ENCODE measurements at regions not wholly inside any gene's neighbourhood (a gene's known extent, or its start where the extent isn't known, plus 50 kb on each side); places are given as distances from the start of the nearest gene placed in this dataset.

DNA sequence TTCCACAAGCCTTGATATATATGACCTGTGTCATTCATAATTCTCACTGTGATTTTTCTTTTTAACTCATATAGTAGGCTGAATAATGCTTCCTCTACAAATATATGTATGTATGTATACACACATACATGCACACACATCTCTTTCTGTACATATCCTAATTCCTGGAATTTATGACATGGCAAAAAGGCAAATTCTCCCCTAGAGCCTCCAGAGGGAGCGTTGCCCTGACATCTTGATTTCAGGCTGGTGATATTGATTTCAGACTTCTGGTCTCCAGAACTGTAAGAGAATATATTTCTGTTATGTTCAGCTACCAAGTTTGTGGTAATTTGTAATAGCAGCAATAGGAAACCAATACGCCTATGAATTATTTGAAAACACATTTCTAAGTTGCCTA lies 166.6 kb upstream of the GAS1 start:
- Histone ChIP-seq H3K79me1 (ENCODE audit: insufficient read depth, low read depth, low read length, poor library complexity, severe bottlenecking) (no peaks in the 10 kb centered on the region), H3K27ac (ENCODE audit: insufficient read length, low read depth, low read length) (no peak overlapping the region)
- no peak for DNase-seq

More for the DNA sequence above, 166.6 kb upstream of the GAS1 start:
- Mint-ChIP-seq H3K4me1 (no peaks in the 10 kb centered on the region), H3K9me3 (peaks cover 0 to 11% of the 10 kb centered on the region in 2 experiments; a peak in 4 of 5 replicates), H3K27ac (no peak overlapping the region), H3K4me3 (no peak overlapping the region), H3K27me3 (ENCODE audit: low read depth) (peaks cover 2% of the 10 kb centered on the region), H3K36me3 (ENCODE audit: insufficient read depth in 1 of 3, low read depth in 3 of 3) (peaks cover 0 to 8% (median 0%) of the 10 kb centered on the region in 3 experiments; a peak in 3 of 7 replicates)
- H3K4ac ChIP-seq (ENCODE audit: low read depth, low read length): no peak overlapping the region
- no peak overlapping the region for H4K91ac ChIP-seq (ENCODE audit: insufficient read length, low read depth, low read length)
- H4K8ac ChIP-seq (replicated peaks; ENCODE audit: insufficient read length, low read depth, low read length): no peak overlapping the region
- H2BK5ac ChIP-seq (ENCODE audit: insufficient read length, low read length): no peak overlapping the region
- no peak overlapping the region for H3K56ac ChIP-seq (ENCODE audit: insufficient read length, low read depth, low read length)
- H2AFZ ChIP-seq (ENCODE audit: low read length): no peak overlapping the region
- H3K4me2 ChIP-seq (ENCODE audit: insufficient read depth, insufficient read length, low read length): no peak overlapping the region
- no peak overlapping the region for H3K9ac ChIP-seq (ENCODE audit: extremely low read depth, insufficient read length, low read length)
- no peak overlapping the region for H3K14ac ChIP-seq (ENCODE audit: insufficient read depth, low read length)
- no peak overlapping the region for H2BK120ac ChIP-seq (ENCODE audit: low read depth, low read length, poor library complexity, severe bottlenecking)
- H3K4me1 ChIP-seq (ENCODE audit: insufficient read depth, low read length): no peaks in the 10 kb centered on the region
- H2BK12ac ChIP-seq (ENCODE audit: insufficient read length, low read depth, low read length): no peak overlapping the region
- H3K27me3 ChIP-seq (ENCODE audit: insufficient read depth, low read length): no peaks in the 10 kb centered on the region
- H3K23me2 ChIP-seq (ENCODE audit: insufficient read length, low read depth, low read length, poor library complexity, severe bottlenecking): peaks cover 3% of the 10 kb centered on the region
- no peaks in the 10 kb centered on the region for H3K79me2 ChIP-seq (ENCODE audit: insufficient read depth, low read length)
- no peak; the same call in 2 of the 3 replicates for TF ChIP-seq CTCF (conservative IDR thresholded peaks at IDR 0.05)
- no peak overlapping the region for H2AK5ac ChIP-seq (ENCODE audit: insufficient read length, low read length)
- H2BK20ac ChIP-seq (ENCODE audit: low read depth, low read length, poor library complexity, severe bottlenecking): no peak overlapping the region
- no peak overlapping the region for H2BK15ac ChIP-seq (ENCODE audit: low read depth, low read length)
- H4K5ac ChIP-seq (ENCODE audit: insufficient read length, low read depth, low read length): no peak overlapping the region
- no peak overlapping the region for H3K18ac ChIP-seq (ENCODE audit: insufficient read length, low read depth, low read length)
- WGBS (ENCODE audit: extremely low coverage, insufficient read length, low lambda C conversion rate): no CpG with 5 or more reads among the region's 2 CpGs
- H4K20me1 ChIP-seq (ENCODE audit: control insufficient read depth, insufficient read depth, insufficient read length): no peaks in the 10 kb centered on the region
- H3K23ac ChIP-seq (ENCODE audit: insufficient read length, low read depth, low read length): no peak overlapping the region
- H3T11ph ChIP-seq (ENCODE audit: low read length): no peak overlapping the region
- H3K9me3 ChIP-seq (ENCODE audit: control insufficient read depth, low read depth, low read length): no peaks in the 10 kb centered on the region
